RWPE2 (cell line): ENCODE measurements at regions not wholly inside any gene's neighbourhood (a gene's known extent, or its start where the extent isn't known, plus 50 kb on each side); places are given as distances from the start of the nearest gene placed in this dataset.
A peak's percentile ranks its signal among the peaks of the same experiment; 100 is the strongest.
"Not testable (repeated sequence)": the region's sequence is repeated elsewhere in the genome, so short reads cannot be mapped to it uniquely, and the experiment has no call there.

ENCODE experiments used
- ATAC-seq: fragments of 200-7000 bp; cut with Tn5 transposase; 3 replicates; pipeline ENCODE4 v1.9.1; 2021; ENCODE audit warnings: low read depth
- DNase-seq: peaks from one replicate; pipeline ENCODE4 v3.0.0-alpha.2; 2020; ENCODE audit warnings: low spot score
- H3K27ac ChIP-seq: fragments of 450-650 bp; 2 replicates; pipeline ENCODE4 v1.5.1; 2017; ENCODE audit warnings: mild to moderate bottlenecking; ENCODE audit not compliant: poor library complexity, severe bottlenecking
- H3K27me3 ChIP-seq: fragments of 250-450 bp; sonication (Bioruptor Pico); 2 replicates; pipeline ENCODE4 v1.5.1; 2021; ENCODE audit warnings: mild to moderate bottlenecking, moderate library complexity; ENCODE audit not compliant: insufficient read depth, poor library complexity, severe bottlenecking
- H3K36me3 ChIP-seq: fragments of 250-450 bp; sonication (Bioruptor Pico); 2 replicates; pipeline ENCODE4 v1.5.1; 2020; ENCODE audit warnings: low read depth, mild to moderate bottlenecking, moderate library complexity
- H3K4me1 ChIP-seq: fragments of 250-450 bp; sonication (Bioruptor Pico); 2 replicates; pipeline ENCODE4 v1.5.1; 2021; ENCODE audit warnings: mild to moderate bottlenecking, moderate library complexity; ENCODE audit not compliant: insufficient read depth, poor library complexity, severe bottlenecking
- H3K4me3 ChIP-seq: fragments of 250-450 bp; sonication (Bioruptor Pico); 2 replicates; pipeline ENCODE4 v1.5.1; 2021; ENCODE audit warnings: mild to moderate bottlenecking, moderate library complexity; ENCODE audit not compliant: severe bottlenecking
- H3K9me3 ChIP-seq: fragments of 250-450 bp; sonication (Bioruptor Pico); 2 replicates; pipeline ENCODE4 v1.5.1; 2021; ENCODE audit warnings: mild to moderate bottlenecking, moderate library complexity; ENCODE audit not compliant: severe bottlenecking
- CTCF ChIP-seq: fragments of 450-650 bp; IDR thresholded peaks from one replicate; pipeline ENCODE4 v1.5.1; 2017; ENCODE audit warnings: mild to moderate bottlenecking, moderate library complexity; ENCODE audit not compliant: poor library complexity, severe bottlenecking

- ATAC-seq, result no peak
Measured at GRCh38 chr5:1655496-1656270, 131.9 kb upstream of the LPCAT1 start.

GRCh38 chr5:1654786-1655495 is 131.2 kb upstream of the LPCAT1 start:
- Histone ChIP-seq H3K4me1 (no peaks in the 10 kb centered on the region), H3K9me3 (no peaks in the 10 kb centered on the region), H3K4me3 (no peak overlapping the region), H3K27me3 (peaks cover 28% of the 10 kb centered on the region), H3K27ac (no peak overlapping the region), H3K36me3 (no peaks in the 10 kb centered on the region)
- ATAC-seq (no peak), DNase-seq (no peak)
- no peak for TF ChIP-seq CTCF

More at GRCh38 chr5:1655496-1656270, 131.9 kb upstream of the LPCAT1 start:
- Histone ChIP-seq H3K4me1 (no peaks in the 10 kb centered on the region), H3K36me3 (no peaks in the 10 kb centered on the region), H3K27ac (no peak overlapping the region), H3K27me3 (peaks cover 28% of the 10 kb centered on the region), H3K4me3 (no peak overlapping the region), H3K9me3 (no peaks in the 10 kb centered on the region)
- DNase-seq, result no peak
- no peak for TF ChIP-seq CTCF

GRCh38 chr5:1653698-1654651 is 130.2 kb upstream of the LPCAT1 start:
- not testable (repeated sequence) for H3K4me1 ChIP-seq, H3K4me3 ChIP-seq, H3K9me3 ChIP-seq, DNase-seq, H3K27ac ChIP-seq, H3K36me3 ChIP-seq
- peak; percentile 82 for ATAC-seq
- H3K27me3 ChIP-seq, result peaks cover 27% of the 10 kb centered on the region
- peak; percentile 58 for TF ChIP-seq CTCF

- ATAC-seq (peak; percentile 22), DNase-seq (no peak)
- no peak for TF ChIP-seq CTCF
- Histone ChIP-seq H3K27ac (no peak overlapping the region), H3K4me1 (no peaks in the 10 kb centered on the region), H3K9me3 (no peaks in the 10 kb centered on the region), H3K4me3 (no peak overlapping the region), H3K36me3 (no peaks in the 10 kb centered on the region), H3K27me3 (peaks cover 21% of the 10 kb centered on the region)
Measured at GRCh38 chr5:1652873-1653697, 129.3 kb upstream of the LPCAT1 start.
